GM21786 (cell line): ENCODE measurements at regions not wholly inside any gene's neighbourhood (a gene's known extent, or its start where the extent isn't known, plus 50 kb on each side); places are given as distances from the start of the nearest gene placed in this dataset.
A peak's percentile ranks its signal among the peaks of the same experiment; 100 is the strongest.

Experiments
- ATAC-seq: cut with Tn5 transposase; IDR thresholded peaks from one replicate; pipeline ENCODE4 v1.9.1; 2021; ENCODE audit not compliant: unreplicated experiment

DNA sequence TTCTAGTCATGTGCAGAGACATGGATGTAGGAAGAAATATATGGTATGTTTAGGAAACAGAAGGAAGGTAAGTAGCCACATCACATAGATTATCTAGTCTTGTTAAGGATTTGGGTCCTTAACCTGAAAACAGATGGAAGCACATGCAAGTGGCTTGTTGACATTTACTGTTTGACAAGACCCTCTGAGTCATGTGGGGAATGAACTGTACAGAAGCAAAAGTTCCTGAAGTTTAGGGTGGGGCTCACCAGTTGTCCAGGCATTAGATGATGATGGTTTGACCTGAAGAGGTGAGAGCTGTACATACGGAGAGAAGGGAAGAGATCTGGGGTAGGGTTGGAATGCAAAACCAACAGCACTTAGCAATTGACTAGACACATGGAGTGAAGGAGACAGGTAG, 281.1 kb upstream of the GRIP1 start:
- ATAC-seq, result no peak

DNA sequence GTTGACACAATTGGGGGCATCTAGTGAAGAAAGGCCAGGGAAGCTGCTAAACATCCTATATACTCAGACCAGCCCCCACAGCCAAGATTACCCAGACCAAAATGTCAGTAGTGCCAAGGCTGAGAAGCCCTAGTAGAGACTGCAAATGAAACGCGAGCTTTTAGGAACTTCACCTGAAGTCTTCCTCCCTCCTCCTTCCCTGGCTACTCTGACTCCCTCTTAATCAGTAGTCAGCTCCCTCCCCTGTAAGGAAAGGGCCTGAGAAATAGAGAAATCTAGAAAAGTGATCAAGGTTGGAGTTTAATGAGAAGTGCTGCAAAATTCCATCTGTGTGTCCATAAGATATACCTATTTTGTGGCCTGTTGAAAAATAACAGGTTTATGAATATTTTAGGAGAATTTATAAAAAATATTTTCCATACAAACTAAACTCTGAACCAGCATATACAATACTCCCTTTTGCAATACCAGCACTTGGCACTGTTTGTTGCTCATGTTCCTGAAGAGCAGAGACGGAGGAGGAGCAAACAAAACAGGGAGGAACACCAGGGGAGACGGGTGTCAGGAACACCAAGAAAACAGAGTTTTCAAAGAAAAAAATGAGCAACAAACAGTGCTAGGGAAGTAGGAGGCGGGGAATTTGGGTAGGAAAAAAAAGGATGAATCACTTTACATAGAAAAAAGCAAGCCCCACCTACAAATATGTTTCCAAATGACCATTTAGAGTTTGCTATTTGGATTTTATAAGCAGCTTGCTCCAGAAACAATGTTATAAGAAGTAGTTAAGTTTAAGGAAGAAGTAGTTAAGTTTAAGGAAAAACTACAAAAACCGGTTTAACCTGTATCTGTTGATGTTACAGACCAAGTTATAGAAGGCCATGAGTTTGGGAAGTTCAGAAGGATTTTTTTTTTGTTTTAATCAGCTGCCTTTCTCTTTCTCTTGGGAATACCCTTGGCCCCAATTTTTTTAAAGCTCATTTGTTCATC, 282.1 kb upstream of the GRIP1 start:
- ATAC-seq, result no peak

- ATAC-seq, result no peak
Measured at GRCh38 chr12:66962290-66962689, 283.4 kb upstream of the GRIP1 start.

DNA sequence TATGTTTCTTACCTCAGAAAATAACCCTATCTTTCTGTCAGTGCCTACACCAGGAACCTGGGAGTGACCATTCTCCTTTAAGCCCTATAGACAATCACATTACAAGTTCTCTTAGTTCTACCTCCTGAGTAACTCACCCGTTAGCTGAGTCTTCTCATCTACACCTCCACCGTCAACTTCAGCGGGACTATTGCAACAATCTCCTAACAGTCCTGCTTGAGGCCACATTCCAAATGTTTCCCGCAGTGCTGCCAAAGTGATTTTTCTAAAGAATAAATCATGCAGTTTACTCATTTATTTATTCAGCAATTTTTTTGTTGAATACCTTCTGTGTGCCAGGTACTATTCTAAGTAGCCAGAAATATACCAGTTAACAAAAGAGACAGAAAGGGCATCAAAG, 285.0 kb upstream of the GRIP1 start:
- no peak for ATAC-seq

- no peak for ATAC-seq
Measured at GRCh38 chr12:66964629-66965028, 285.8 kb upstream of the GRIP1 start.

GRCh38 chr12:66965621-66966020, 286.7 kb upstream of the GRIP1 start:
- ATAC-seq, result no peak

DNA sequence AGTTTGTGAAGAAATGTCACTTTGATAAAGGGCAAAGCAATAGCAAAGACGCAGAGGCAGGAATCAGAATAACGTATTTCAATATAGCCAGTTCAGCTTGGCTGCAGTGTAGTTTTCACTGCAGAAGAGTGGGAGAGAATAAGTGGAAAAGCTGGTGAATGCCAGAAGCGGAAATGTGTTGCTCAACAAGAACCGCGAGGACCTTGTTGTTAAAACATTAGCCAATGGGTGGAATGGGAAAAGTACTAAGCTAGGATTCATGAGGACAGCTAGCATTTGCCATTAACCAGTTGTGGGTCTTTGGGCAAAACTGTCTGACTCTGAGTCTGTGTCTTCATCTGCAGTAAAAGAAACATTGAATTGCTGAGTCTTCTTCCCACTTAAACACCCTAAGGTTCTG, 292.9 kb upstream of the GRIP1 start:
- no peak for ATAC-seq

GRCh38 chr12:66976526-66976925, 292.6 kb upstream of the CAND1 start:
- ATAC-seq, result no peak

- ATAC-seq, result no peak
Measured at GRCh38 chr12:66978802-66979201, 290.4 kb upstream of the CAND1 start.

- ATAC-seq, result no peak
Measured at GRCh38 chr12:66979251-66979650, 289.9 kb upstream of the CAND1 start.

- ATAC-seq, result no peak
Measured at GRCh38 chr12:66984077-66984476, 285.1 kb upstream of the CAND1 start.

GRCh38 chr12:66984962-66985361, 284.2 kb upstream of the CAND1 start:
- no peak for ATAC-seq

DNA sequence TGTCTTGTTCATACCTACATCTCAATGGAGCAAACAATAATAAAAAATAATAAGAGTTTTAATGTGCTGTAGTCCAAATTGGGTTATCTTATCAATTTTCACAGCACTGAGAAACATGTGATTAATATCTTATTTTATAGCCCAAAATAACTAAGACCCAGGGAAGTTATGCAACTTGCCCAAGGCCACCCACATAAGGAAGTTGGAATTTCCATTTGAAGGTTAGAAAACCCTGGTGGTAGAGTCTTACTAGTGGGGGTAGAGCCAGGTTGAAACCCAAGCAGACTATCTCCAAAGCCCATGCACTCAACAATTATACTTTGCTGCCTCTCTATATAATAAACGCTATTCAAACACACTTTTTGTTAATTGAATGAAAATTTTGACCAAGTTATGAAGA, 270.0 kb upstream of the CAND1 start:
- no peak for ATAC-seq

DNA sequence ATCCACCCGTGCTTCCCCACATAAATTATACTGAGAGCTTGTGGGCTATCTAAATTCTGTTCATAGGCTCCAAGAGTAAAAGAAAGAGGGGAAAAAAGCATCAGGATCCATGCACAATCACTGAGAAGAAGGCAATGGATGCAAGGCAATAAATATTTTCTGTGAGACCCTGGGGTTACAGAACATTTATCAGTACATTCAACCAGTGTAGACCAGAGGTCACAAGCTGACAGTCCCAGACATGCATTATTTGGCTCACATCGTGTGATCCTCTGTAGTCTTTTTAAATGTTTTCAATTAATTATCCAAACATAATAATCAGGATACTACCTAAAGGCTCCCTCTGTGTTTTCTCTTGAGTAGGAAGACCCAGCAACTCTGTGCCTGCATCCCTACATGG, 267.9 kb upstream of the CAND1 start:
- ATAC-seq, result no peak

- no peak for ATAC-seq
Measured at GRCh38 chr12:67002720-67003119, 266.4 kb upstream of the CAND1 start.

- ATAC-seq, result no peak
Measured at GRCh38 chr12:67006610-67007009, 262.5 kb upstream of the CAND1 start.

DNA sequence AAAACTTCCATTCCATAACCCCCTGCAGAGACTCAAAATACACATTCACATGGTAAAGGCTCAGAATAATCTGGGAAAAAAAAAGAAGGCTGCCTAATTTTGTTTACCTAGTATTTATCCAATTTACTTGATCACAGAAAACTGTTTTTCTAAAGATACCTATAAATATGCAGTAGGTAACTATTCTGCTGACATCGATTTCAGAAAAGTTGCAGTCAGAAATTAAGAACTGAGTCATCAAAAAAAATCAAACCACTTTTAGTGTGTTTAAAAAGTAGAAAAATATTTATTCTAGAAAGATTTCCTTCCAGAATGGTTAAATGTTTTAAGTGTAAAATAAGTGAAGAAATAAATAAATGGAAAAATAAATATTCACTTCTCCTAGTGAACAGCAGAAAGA, 254.5 kb upstream of the CAND1 start:
- no peak for ATAC-seq

GRCh38 chr12:67018105-67018504, 251.1 kb upstream of the CAND1 start:
- no peak for ATAC-seq

DNA sequence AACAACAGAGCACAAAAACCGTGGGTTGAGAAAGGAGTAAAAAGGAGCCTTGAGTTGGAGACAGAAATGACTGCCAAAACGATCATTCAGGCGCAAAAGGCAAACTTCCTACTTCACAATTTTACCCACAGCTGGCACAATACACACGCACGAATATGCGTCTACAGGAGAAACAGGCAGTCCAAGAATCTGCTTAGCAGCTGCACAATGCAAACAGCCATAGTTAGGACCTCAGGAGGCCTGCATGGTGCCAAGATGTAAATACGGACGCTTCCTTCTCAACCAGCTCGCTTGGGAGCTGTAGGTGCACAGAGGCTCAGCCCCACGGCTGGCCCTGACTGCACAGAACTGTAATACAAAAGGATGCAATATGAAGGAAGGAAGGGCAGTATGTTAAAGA, 250.1 kb upstream of the CAND1 start:
- ATAC-seq, result no peak

GRCh38 chr12:67025543-67026114, 243.5 kb upstream of the CAND1 start:
- peak; percentile 66 for ATAC-seq

DNA sequence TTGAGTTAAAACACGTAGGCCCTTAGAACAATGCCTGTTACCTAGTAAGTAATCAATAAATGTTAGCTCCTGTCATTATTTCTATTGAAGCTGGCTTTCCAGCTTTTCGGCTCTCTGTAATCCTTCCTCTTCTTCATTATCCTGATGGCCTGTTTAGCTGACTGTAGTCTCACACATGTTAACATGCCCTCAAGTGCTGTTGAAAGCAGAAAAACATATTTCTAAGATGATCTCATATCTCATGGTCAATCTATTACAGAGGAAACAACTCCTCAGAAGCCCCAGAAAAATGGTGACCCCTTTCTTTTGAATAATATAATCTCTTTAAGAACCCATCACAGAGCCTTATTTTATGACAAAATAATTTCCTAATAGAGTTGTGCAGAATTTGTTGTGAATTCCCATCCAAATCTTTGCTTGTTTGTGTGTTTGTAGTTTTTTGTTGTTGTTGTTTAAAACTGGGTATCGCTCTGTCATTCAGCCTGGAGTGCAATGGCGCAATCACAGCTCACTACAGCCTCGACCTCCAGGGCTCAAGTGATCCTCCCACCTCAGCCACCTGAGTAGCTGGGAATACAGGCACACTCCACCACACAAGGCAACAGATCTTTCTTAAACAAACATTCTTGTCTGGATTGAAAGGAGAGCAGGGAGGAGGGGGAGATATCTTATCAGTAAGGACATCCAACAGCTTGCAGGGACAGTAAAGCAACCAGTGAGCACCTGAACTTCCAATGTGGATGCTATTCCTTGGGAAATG, 242.5 kb upstream of the CAND1 start:
- ATAC-seq, result no peak

- no peak for ATAC-seq
Measured at GRCh38 chr12:67028529-67028928, 240.6 kb upstream of the CAND1 start.
